Endothelial cell of umbilical vein (primary cell): ENCODE measurements at regions not wholly inside any gene's neighbourhood (a gene's known extent, or its start where the extent isn't known, plus 50 kb on each side); places are given as distances from the start of the nearest gene placed in this dataset.

Experiments
- BruUV-seq: library from RNA; stranded (reverse); fragments of 400-500 nt; replicated peaks from 2 replicates; lab custom pipeline; 2021; lab: Mats Ljungman, UMichigan
- CTCF ChIA-PET: fragments of 300-600, 350-600 bp; sonication (Branson Sonifier 250); formaldehyde crosslinking; loops from one replicate; lab custom pipeline; 2021; ENCODE audit warnings: antibody characterized with exemption, inconsistent platforms; lab: Charles Lee
- POLR2A ChIA-PET: fragments of 300-600, 350-600 bp; sonication (Branson Sonifier 250); formaldehyde crosslinking; loops from one replicate; lab custom pipeline; 2021; ENCODE audit warnings: antibody characterized with exemption, inconsistent platforms; lab: Charles Lee
- DNase-seq: peaks from one replicate; pipeline ENCODE4 v3.0.0-alpha.2; 2011; ENCODE audit warnings: low read depth, low spot score
- FAIRE-seq: peaks from 2 replicates; lab custom pipeline; 2011; peaks lifted over from hg19 to GRCh38; lab: Jason Lieb, UNC
- H2AFZ ChIP-seq: 2 replicates; pipeline ENCODE4 v1.6.0; 2012; ENCODE audit warnings: low read depth, low read length, control low read depth, inconsistent platforms
- H3K27ac ChIP-seq: 2 replicates; pipeline ENCODE4 v1.5.1; 2011; ENCODE audit warnings: low read depth, mild to moderate bottlenecking, control low read depth, low read length, moderate library complexity; ENCODE audit not compliant: insufficient read depth
- H3K27me3 ChIP-seq, 2 experiments: 2 replicates each; pipeline versions ENCODE4 v1.6.0 to v1.6.1; 2011; ENCODE audit warnings: low read length in 2 of 2, mixed read lengths in 1 of 2; ENCODE audit not compliant: control insufficient read depth in 2 of 2, insufficient read depth in 2 of 2
- H3K36me3 ChIP-seq, 2 experiments: 2 replicates in 1 of 2; 3 replicates in 1 of 2; pipeline ENCODE4 v1.5.1; 2011; ENCODE audit warnings: low read length in 2 of 2, mild to moderate bottlenecking in 1 of 2, moderate library complexity in 1 of 2; ENCODE audit not compliant: control insufficient read depth in 2 of 2, insufficient read depth in 2 of 2; ENCODE audit errors: extremely low read depth in 1 of 2
- H3K4me1 ChIP-seq: 3 replicates; pipeline ENCODE4 v1.5.1; 2011; ENCODE audit warnings: mild to moderate bottlenecking, low read length; ENCODE audit not compliant: control insufficient read depth, insufficient read depth; ENCODE audit errors: extremely low read depth
- H3K4me2 ChIP-seq: 2 replicates; pipeline ENCODE4 v1.6.1; 2011; ENCODE audit warnings: low read length, control low read depth, mixed read lengths; ENCODE audit not compliant: insufficient read depth
- H3K4me3 ChIP-seq, 3 experiments: fragments of 200-600 bp in 1 of 3; sonication (generic), shearing (Covaris generic) in 1 of 3; replicated peaks in 1 of 3; 2 replicates each; pipeline ENCODE4 v1.5.1; 2011 to 2016; ENCODE audit warnings: control low read depth in 3 of 3, low read length in 3 of 3, mild to moderate bottlenecking in 2 of 3, inconsistent platforms in 1 of 3, low read depth in 1 of 3, moderate library complexity in 1 of 3; ENCODE audit not compliant: insufficient read depth in 1 of 3
- H3K79me2 ChIP-seq: 2 replicates; pipeline ENCODE4 v1.6.0; 2012; ENCODE audit warnings: low read length, inconsistent platforms; ENCODE audit not compliant: control insufficient read depth, insufficient read depth
- H3K9ac ChIP-seq: replicated peaks from 2 replicates; pipeline ENCODE3; 2011; ENCODE audit warnings: low read length, control low read depth; ENCODE audit not compliant: insufficient read depth; ENCODE audit errors: extremely low read depth
- H3K9me1 ChIP-seq: replicated peaks from 3 replicates; pipeline ENCODE4 v1.6.0; 2011; ENCODE audit warnings: mild to moderate bottlenecking, low read length; ENCODE audit not compliant: control insufficient read depth, insufficient read depth; ENCODE audit errors: extremely low read depth
- H3K9me3 ChIP-seq: replicated peaks from 2 replicates; pipeline ENCODE4 v1.5.1; 2012; ENCODE audit warnings: low read length, inconsistent platforms; ENCODE audit not compliant: control insufficient read depth, insufficient read depth
- H4K20me1 ChIP-seq: replicated peaks from 2 replicates; pipeline ENCODE3; 2011; ENCODE audit warnings: mild to moderate bottlenecking, low read length; ENCODE audit not compliant: control insufficient read depth, insufficient read depth; ENCODE audit errors: extremely low read depth
- EZH2 ChIP-seq: IDR thresholded peaks from 2 replicates; pipeline ENCODE4 v1.6.1; 2012; ENCODE audit warnings: borderline replicate concordance, low read depth, mild to moderate bottlenecking, moderate library complexity, low read length, inconsistent platforms; ENCODE audit not compliant: severe bottlenecking
- FOS ChIP-seq: IDR thresholded peaks from 2 replicates; pipeline ENCODE4 v1.6.1; 2011; ENCODE audit warnings: mild to moderate bottlenecking, low read length, moderate library complexity, borderline replicate concordance; ENCODE audit not compliant: insufficient read depth
- GATA2 ChIP-seq: IDR thresholded peaks from 2 replicates; pipeline ENCODE4 v1.7.0; 2011; ENCODE audit warnings: low read depth, mild to moderate bottlenecking, moderate library complexity, mixed read lengths, low read length; ENCODE audit not compliant: insufficient read length, insufficient read depth
- JUN ChIP-seq: IDR thresholded peaks from 2 replicates; pipeline ENCODE4 v1.6.1; 2011; ENCODE audit warnings: borderline replicate concordance, low read depth; ENCODE audit not compliant: insufficient read length, insufficient read depth
- MYC ChIP-seq: IDR thresholded peaks from one replicate; pipeline ENCODE4 v1.6.1; 2011; ENCODE audit warnings: mild to moderate bottlenecking, low read depth, low read length
- POLR2A ChIP-seq: IDR thresholded peaks from 2 replicates; pipeline ENCODE4 v1.6.1; 2012; ENCODE audit warnings: low read depth, mild to moderate bottlenecking, control low read depth, low read length
- POLR2AphosphoS5 ChIP-seq: IDR thresholded peaks from 2 replicates; pipeline ENCODE4 v1.6.1; 2012; ENCODE audit warnings: low read depth, mild to moderate bottlenecking, control low read depth, low read length, moderate library complexity; ENCODE audit not compliant: insufficient read depth
- dilution Hi-C: fragments of 300-500 bp; cut with MboI; formaldehyde crosslinking; loops from one replicate; pipeline ENCODE4 v1.15.0; 2019; ENCODE audit warnings: low sequenced_read_pairs; ENCODE audit not compliant: extremely low pct_ligation_motif_present
- intact Hi-C: fragments of 100-400 bp; cut with micrococcal nuclease; formaldehyde crosslinking; loops from one replicate; pipeline ENCODE4 v1.10.0; 2022
- TF ChIP-seq, protein P1 (sequence below): IDR thresholded peaks from 2 replicates; pipeline ENCODE4 v1.6.1; 2011; ENCODE audit not compliant: insufficient read depth, insufficient read length
- TF ChIP-seq, protein P2 (sequence below), 2 donors: IDR thresholded peaks; 1 replicate in 1 of 2; 2 replicates in 1 of 2; pipeline ENCODE4 v1.5.1; 2011; ENCODE audit warnings: low read length in 2 of 2, mild to moderate bottlenecking in 2 of 2, moderate library complexity in 2 of 2, control low read depth in 1 of 2, inconsistent platforms in 1 of 2, low read depth in 1 of 2; ENCODE audit not compliant: insufficient read depth in 1 of 2; ENCODE audit errors: extremely low read depth in 1 of 2

DNA sequence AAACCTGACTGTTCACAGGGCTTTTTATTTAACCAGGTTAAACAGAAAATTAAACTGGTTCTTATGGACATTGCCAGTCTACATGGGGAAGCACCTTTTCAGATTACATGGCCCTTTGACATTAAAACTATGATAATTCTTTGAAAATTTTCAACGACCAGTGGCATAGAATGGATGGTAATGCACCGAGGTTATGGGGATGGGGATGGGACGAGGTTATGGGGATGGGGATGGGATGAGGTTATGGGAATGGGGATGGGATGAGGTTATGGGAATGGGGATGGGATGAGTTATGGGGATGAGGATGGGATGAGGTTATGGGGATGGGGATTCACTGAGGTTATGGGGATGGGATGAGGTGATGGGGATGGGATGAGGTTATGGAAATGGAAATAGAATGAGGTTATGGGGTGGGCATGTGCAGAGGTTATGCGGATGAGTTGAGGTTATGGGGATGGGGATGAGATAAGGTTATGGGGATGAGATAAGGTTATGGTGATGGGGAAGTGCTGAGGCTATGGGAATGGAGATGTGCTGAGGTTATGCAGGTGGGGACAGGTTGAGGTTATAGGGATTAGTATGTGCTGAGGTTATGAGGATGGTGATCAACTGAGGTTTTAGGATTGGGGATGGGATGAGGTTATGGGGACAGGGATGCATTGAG lies 541.9 kb downstream of the CDH26 start:
- H3K9me1 ChIP-seq, result no peaks in the 10 kb centered on the region
- no peaks in the 10 kb centered on the region for H3K36me3 ChIP-seq
- no peaks in the 10 kb centered on the region for H3K4me1 ChIP-seq
- no peak overlapping the region for H2AFZ ChIP-seq
- FAIRE-seq, result no peak
- H3K79me2 ChIP-seq, result no peaks in the 10 kb centered on the region
- no TSS peak for BruUV-seq
- peaks cover 2% of the 10 kb centered on the region for H3K9me3 ChIP-seq
- H3K4me2 ChIP-seq, result no peak overlapping the region
- no peak for TF ChIP-seq GATA2
- TF ChIP-seq, protein P1, sequence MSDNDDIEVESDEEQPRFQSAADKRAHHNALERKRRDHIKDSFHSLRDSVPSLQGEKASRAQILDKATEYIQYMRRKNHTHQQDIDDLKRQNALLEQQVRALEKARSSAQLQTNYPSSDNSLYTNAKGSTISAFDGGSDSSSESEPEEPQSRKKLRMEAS, result no peak
- TF ChIP-seq, protein P2, sequence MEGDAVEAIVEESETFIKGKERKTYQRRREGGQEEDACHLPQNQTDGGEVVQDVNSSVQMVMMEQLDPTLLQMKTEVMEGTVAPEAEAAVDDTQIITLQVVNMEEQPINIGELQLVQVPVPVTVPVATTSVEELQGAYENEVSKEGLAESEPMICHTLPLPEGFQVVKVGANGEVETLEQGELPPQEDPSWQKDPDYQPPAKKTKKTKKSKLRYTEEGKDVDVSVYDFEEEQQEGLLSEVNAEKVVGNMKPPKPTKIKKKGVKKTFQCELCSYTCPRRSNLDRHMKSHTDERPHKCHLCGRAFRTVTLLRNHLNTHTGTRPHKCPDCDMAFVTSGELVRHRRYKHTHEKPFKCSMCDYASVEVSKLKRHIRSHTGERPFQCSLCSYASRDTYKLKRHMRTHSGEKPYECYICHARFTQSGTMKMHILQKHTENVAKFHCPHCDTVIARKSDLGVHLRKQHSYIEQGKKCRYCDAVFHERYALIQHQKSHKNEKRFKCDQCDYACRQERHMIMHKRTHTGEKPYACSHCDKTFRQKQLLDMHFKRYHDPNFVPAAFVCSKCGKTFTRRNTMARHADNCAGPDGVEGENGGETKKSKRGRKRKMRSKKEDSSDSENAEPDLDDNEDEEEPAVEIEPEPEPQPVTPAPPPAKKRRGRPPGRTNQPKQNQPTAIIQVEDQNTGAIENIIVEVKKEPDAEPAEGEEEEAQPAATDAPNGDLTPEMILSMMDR (IDR thresholded peaks at IDR 0.05; ENCODE audit: extremely low read depth in 1 of 2, insufficient read depth in 1 of 2, low read depth in 1 of 2, low read length in 2 of 2), result no peak
- TF ChIP-seq MYC, result no peak
- TF ChIP-seq JUN, result no peak
- H3K27ac ChIP-seq, result no peak overlapping the region
- H3K9ac ChIP-seq, result no peak overlapping the region
- no peaks in the 10 kb centered on the region for H3K27me3 ChIP-seq
- DNase-seq, result no peak
- POLR2A ChIA-PET, result no interaction called here
- dilution Hi-C loops (no loop called here), intact Hi-C loops (no loop called here)
- no peaks in the 10 kb centered on the region for H4K20me1 ChIP-seq
- H3K4me3 ChIP-seq, result no peak overlapping the region
- CTCF ChIA-PET, result no interaction called here

DNA sequence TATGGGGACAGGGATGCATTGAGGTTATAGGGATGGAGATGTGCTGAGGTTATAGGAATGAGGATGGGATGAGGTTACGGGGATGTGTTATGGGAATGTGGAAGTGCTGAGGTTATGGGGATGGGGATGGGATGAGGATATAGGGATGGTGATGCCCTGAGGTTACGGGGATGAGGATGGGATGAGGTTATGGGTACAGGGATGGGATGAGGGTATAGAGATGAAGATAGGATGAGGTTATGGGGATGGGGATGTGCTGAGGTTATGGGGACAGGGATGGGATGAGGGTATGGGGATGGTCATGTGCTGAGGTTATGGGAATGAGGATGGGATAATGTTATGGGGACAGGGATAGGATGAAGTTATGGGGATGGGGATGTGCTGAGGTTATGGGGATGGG lies 542.8 kb downstream of the CDH26 start:
- ChIA-PET CTCF (no interaction called here), POLR2A (no interaction called here)
- Histone ChIP-seq H3K27me3 (no peaks in the 10 kb centered on the region), H3K36me3 (no peaks in the 10 kb centered on the region), H4K20me1 (no peaks in the 10 kb centered on the region), H3K4me3 (no peak overlapping the region), H3K4me1 (no peaks in the 10 kb centered on the region), H3K79me2 (no peaks in the 10 kb centered on the region), H3K9me3 (peaks cover 2% of the 10 kb centered on the region), H3K4me2 (no peak overlapping the region), H3K9me1 (no peaks in the 10 kb centered on the region), H3K9ac (no peak overlapping the region), H3K27ac (no peak overlapping the region), H2AFZ (no peak overlapping the region)
- intact Hi-C loops (no loop called here), dilution Hi-C loops (no loop called here)
- no TSS peak for BruUV-seq
- DNase-seq (no peak), FAIRE-seq (no peak)
- TF ChIP-seq, protein P1, result no peak
- TF ChIP-seq EZH2, result no peak
- TF ChIP-seq JUN, result no peak
- TF ChIP-seq MYC, result no peak
- no peak for TF ChIP-seq GATA2
- no peak for TF ChIP-seq FOS
- TF ChIP-seq, protein P2 (IDR thresholded peaks at IDR 0.05; ENCODE audit: extremely low read depth in 1 of 2, insufficient read depth in 1 of 2, low read depth in 1 of 2, low read length in 2 of 2), result no peak
- no peak for TF ChIP-seq POLR2A
- no peak for TF ChIP-seq POLR2AphosphoS5
